K562 (cell line): ENCODE measurements at regions not wholly inside any gene's neighbourhood (a gene's known extent, or its start where the extent isn't known, plus 50 kb on each side); places are given as distances from the start of the nearest gene placed in this dataset.

Experiments
- ASH1L ChIP-seq: fragments of 450-650 bp; IDR thresholded peaks from 2 replicates; pipeline ENCODE4 v1.6.1; 2018; ENCODE audit warnings: borderline replicate concordance, mild to moderate bottlenecking, low read depth; ENCODE audit not compliant: partially characterized antibody
- CHD2 ChIP-seq: IDR thresholded peaks from 2 replicates; pipeline ENCODE4 v1.6.1; 2011; ENCODE audit warnings: low read depth, low read length
- DDX20 ChIP-seq: fragments of 450-650 bp; IDR thresholded peaks from 2 replicates; pipeline ENCODE4 v1.6.1; 2016; ENCODE audit warnings: missing genetic modification characterization, low read depth, mild to moderate bottlenecking, missing compliant biosample characterization, moderate library complexity
- NBN ChIP-seq: fragments of 450-650 bp; IDR thresholded peaks from 2 replicates; pipeline ENCODE4 v1.6.1; 2016; ENCODE audit warnings: low read depth, mild to moderate bottlenecking
- THRAP3 ChIP-seq: fragments of 450-650 bp; IDR thresholded peaks from 2 replicates; pipeline ENCODE4 v1.6.1; 2016; ENCODE audit warnings: mild to moderate bottlenecking, inconsistent platforms, borderline replicate concordance
- ZNF224 ChIP-seq: sonication (generic); formaldehyde crosslinking; IDR thresholded peaks from 2 replicates; pipeline ENCODE4 v1.8.0; 2022; ENCODE audit warnings: mild to moderate bottlenecking, missing genetic modification reagents
- ZNF518B ChIP-seq: fragments of 250-450 bp; sonication (Bioruptor Pico); IDR thresholded peaks from 2 replicates; pipeline ENCODE4 v1.5.0; 2021; ENCODE audit warnings: mild to moderate bottlenecking, moderate library complexity
- ZNF592 ChIP-seq: fragments of 450-650 bp; IDR thresholded peaks from 2 replicates; pipeline ENCODE4 v1.6.1; 2017; ENCODE audit warnings: antibody characterized with exemption, mild to moderate bottlenecking

- no peak for TF ChIP-seq ZNF224 (CRISPR knock-in tag)
- no peak for TF ChIP-seq NBN
- no peak for TF ChIP-seq ZNF592
- no peak for TF ChIP-seq DDX20 (tag)
- TF ChIP-seq CHD2, result no peak
- TF ChIP-seq THRAP3, result no peak
- no peak for TF ChIP-seq ASH1L
- no peak for TF ChIP-seq ZNF518B
Observed at GRCh38 chr14:101496776-101497683, 64.3 kb upstream of the DIO3 start (continued).
